WTC11 (cell line): ENCODE measurements at regions not wholly inside any gene's neighbourhood (a gene's known extent, or its start where the extent isn't known, plus 50 kb on each side); places are given as distances from the start of the nearest gene placed in this dataset.

Experiments
- ETV6 ChIP-seq: sonication (generic); formaldehyde crosslinking; IDR thresholded peaks from 2 replicates; pipeline ENCODE4 v1.8.1; 2022; ENCODE audit warnings: mild to moderate bottlenecking, missing genetic modification reagents
- GRHL2 ChIP-seq: fragments of 250-450 bp; sonication (Bioruptor Pico); IDR thresholded peaks from 2 replicates; pipeline ENCODE4 v1.8.0; 2022; ENCODE audit warnings: mild to moderate bottlenecking, moderate library complexity; ENCODE audit not compliant: insufficient replicate concordance, severe bottlenecking
- KAT7 ChIP-seq: sonication (generic); formaldehyde crosslinking; IDR thresholded peaks from 2 replicates; pipeline ENCODE4 v1.8.1; 2023; ENCODE audit warnings: missing genetic modification reagents, mild to moderate bottlenecking, borderline replicate concordance
- NFYB ChIP-seq: sonication (generic); formaldehyde crosslinking; conservative IDR thresholded peaks from 2 replicates; pipeline ENCODE4 v1.8.0; 2022; ENCODE audit warnings: low read depth, missing genetic modification reagents
- NR3C1 ChIP-seq: sonication (generic); formaldehyde crosslinking; conservative IDR thresholded peaks from 2 replicates; pipeline ENCODE4 v1.8.1; 2023; ENCODE audit warnings: low read depth, mild to moderate bottlenecking, missing genetic modification reagents
- ZNF121 ChIP-seq: sonication (generic); formaldehyde crosslinking; IDR thresholded peaks from 2 replicates; pipeline ENCODE4 v1.8.0; 2023; ENCODE audit warnings: missing genetic modification reagents
- TF ChIP-seq, protein P1 (sequence below): fragments of 200-600 bp; IDR thresholded peaks from 2 replicates; pipeline ENCODE4 v1.8.0; 2022; ENCODE audit warnings: antibody characterized with exemption

DNA sequence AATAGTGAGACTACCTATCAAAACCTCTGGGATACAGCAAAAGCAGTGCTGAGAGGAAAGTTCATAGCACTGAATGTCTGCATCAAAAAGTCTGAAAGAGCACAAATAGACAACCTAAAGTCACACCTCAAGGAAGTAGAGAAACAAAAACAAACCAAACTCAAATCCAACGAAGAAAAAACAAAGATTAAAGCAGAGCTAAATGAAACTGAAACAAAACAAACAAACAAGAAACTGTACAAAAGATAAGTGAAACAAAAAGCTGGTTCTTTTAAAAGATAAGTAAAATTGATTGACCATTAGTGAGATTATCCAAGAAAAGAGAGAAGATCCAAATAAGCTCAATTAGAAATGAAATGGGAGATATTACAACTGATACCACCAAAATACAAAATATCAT, 378.3 kb upstream of the NDST4 start:
- TF ChIP-seq, protein P1, sequence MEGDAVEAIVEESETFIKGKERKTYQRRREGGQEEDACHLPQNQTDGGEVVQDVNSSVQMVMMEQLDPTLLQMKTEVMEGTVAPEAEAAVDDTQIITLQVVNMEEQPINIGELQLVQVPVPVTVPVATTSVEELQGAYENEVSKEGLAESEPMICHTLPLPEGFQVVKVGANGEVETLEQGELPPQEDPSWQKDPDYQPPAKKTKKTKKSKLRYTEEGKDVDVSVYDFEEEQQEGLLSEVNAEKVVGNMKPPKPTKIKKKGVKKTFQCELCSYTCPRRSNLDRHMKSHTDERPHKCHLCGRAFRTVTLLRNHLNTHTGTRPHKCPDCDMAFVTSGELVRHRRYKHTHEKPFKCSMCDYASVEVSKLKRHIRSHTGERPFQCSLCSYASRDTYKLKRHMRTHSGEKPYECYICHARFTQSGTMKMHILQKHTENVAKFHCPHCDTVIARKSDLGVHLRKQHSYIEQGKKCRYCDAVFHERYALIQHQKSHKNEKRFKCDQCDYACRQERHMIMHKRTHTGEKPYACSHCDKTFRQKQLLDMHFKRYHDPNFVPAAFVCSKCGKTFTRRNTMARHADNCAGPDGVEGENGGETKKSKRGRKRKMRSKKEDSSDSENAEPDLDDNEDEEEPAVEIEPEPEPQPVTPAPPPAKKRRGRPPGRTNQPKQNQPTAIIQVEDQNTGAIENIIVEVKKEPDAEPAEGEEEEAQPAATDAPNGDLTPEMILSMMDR, result no peak
- no peak for TF ChIP-seq ZNF121 (CRISPR knock-in tag)
- no peak for TF ChIP-seq GRHL2 (CRISPR knock-in tag)
- no peak for TF ChIP-seq ETV6 (CRISPR knock-in tag)
- TF ChIP-seq NR3C1, result no peak
- TF ChIP-seq NFYB (CRISPR knock-in tag), result no peak
- no peak for TF ChIP-seq KAT7 (CRISPR knock-in tag)
